ENCODE measurements at regions not wholly inside any gene's neighbourhood (a gene's known extent, or its start where the extent isn't known, plus 50 kb on each side); places are given as distances from the start of the nearest gene placed in this dataset.
"Not testable (repeated sequence)": the region's sequence is repeated elsewhere in the genome, so short reads cannot be mapped to it uniquely, and the experiment has no call there.

GRCh38 chr13:44679597-44679996, 103.5 kb upstream of the TSC22D1 start:
- DNase-seq (ENCODE audit: low read depth, low spot score) = no peak
- Histone ChIP-seq H3K9me3 (ENCODE audit: control insufficient read depth, insufficient read depth, low read length) (no peaks in the 10 kb centered on the region), H3K36me3 (ENCODE audit: control insufficient read depth, insufficient read depth, low read length) (no peaks in the 10 kb centered on the region), H3K4me1 (ENCODE audit: control insufficient read depth, insufficient read depth, low read length) (no peaks in the 10 kb centered on the region), H3K4me3 (ENCODE audit: low read length) (no peak overlapping the region), H3K27me3 (ENCODE audit: control insufficient read depth, insufficient read depth, low read length) (no peaks in the 10 kb centered on the region), H3K27ac (ENCODE audit: low read length) (no peak overlapping the region)
- WGBS (ENCODE audit: insufficient coverage, insufficient read length) = 100% methylated on average over 1 of the region's 4 CpGs

GRCh38 chr13:44678197-44678596, 102.1 kb upstream of the TSC22D1 start:
- H3K4me3 ChIP-seq (ENCODE audit: low read length) = no peak overlapping the region
- H3K27ac ChIP-seq (ENCODE audit: low read length) = no peak overlapping the region
- H3K4me1 ChIP-seq (ENCODE audit: control insufficient read depth, insufficient read depth, low read length) = no peaks in the 10 kb centered on the region
- no peaks in the 10 kb centered on the region for H3K36me3 ChIP-seq (ENCODE audit: control insufficient read depth, insufficient read depth, low read length)
- DNase-seq (ENCODE audit: low read depth, low spot score) = no peak
- no peaks in the 10 kb centered on the region for H3K9me3 ChIP-seq (ENCODE audit: control insufficient read depth, insufficient read depth, low read length)
- H3K27me3 ChIP-seq (ENCODE audit: control insufficient read depth, insufficient read depth, low read length) = no peaks in the 10 kb centered on the region
- no CpG with 5 or more reads among the region's 6 CpGs for WGBS (ENCODE audit: insufficient coverage, insufficient read length)

GRCh38 chr13:44676534-44676933, 100.4 kb upstream of the TSC22D1 start:
- H3K27me3 ChIP-seq (ENCODE audit: control insufficient read depth, insufficient read depth, low read length) = no peaks in the 10 kb centered on the region
- H3K4me3 ChIP-seq (ENCODE audit: low read length) = no peak overlapping the region
- H3K27ac ChIP-seq (ENCODE audit: low read length) = no peak overlapping the region
- no peak for DNase-seq (ENCODE audit: low read depth, low spot score)
- H3K9me3 ChIP-seq (ENCODE audit: control insufficient read depth, insufficient read depth, low read length) = no peaks in the 10 kb centered on the region
- H3K36me3 ChIP-seq (ENCODE audit: control insufficient read depth, insufficient read depth, low read length) = no peaks in the 10 kb centered on the region
- no peaks in the 10 kb centered on the region for H3K4me1 ChIP-seq (ENCODE audit: control insufficient read depth, insufficient read depth, low read length)
- no CpG with 5 or more reads among the region's 3 CpGs for WGBS (ENCODE audit: insufficient coverage, insufficient read length)

- no CpG with 5 or more reads among the region's 4 CpGs for WGBS (ENCODE audit: insufficient coverage, insufficient read length)
- Histone ChIP-seq H3K9me3 (ENCODE audit: control insufficient read depth, insufficient read depth, low read length) (no peaks in the 10 kb centered on the region), H3K4me1 (ENCODE audit: control insufficient read depth, insufficient read depth, low read length) (0 out of 2 replicates have a peak, but pooled peaks cover under 1% of the 10 kb centered on the region), H3K4me3 (ENCODE audit: low read length) (no peak overlapping the region), H3K27ac (ENCODE audit: low read length) (no peak overlapping the region), H3K27me3 (ENCODE audit: control insufficient read depth, insufficient read depth, low read length) (no peaks in the 10 kb centered on the region), H3K36me3 (ENCODE audit: control insufficient read depth, insufficient read depth, low read length) (no peaks in the 10 kb centered on the region)
- no peak for DNase-seq (ENCODE audit: low read depth, low spot score)
These were observed 93.4 kb upstream of the TSC22D1 start for GRCh38 chr13:44669534-44669933.

- H3K4me1 ChIP-seq (ENCODE audit: control insufficient read depth, insufficient read depth, low read length) = 0 out of 2 replicates have a peak, but pooled peaks cover 2% of the 10 kb centered on the region
- H3K4me3 ChIP-seq (ENCODE audit: low read length) = no peak overlapping the region
- DNase-seq (ENCODE audit: low read depth, low spot score) = no peak
- WGBS (ENCODE audit: insufficient coverage, insufficient read length) = no CpG with 5 or more reads among the region's 2 CpGs
- no peaks in the 10 kb centered on the region for H3K27me3 ChIP-seq (ENCODE audit: control insufficient read depth, insufficient read depth, low read length)
- H3K27ac ChIP-seq (ENCODE audit: low read length) = no peak overlapping the region
- no peaks in the 10 kb centered on the region for H3K36me3 ChIP-seq (ENCODE audit: control insufficient read depth, insufficient read depth, low read length)
- H3K9me3 ChIP-seq (ENCODE audit: control insufficient read depth, insufficient read depth, low read length) = no peaks in the 10 kb centered on the region
These were observed 92.6 kb upstream of the TSC22D1 start for GRCh38 chr13:44668688-44669087.

DNA sequence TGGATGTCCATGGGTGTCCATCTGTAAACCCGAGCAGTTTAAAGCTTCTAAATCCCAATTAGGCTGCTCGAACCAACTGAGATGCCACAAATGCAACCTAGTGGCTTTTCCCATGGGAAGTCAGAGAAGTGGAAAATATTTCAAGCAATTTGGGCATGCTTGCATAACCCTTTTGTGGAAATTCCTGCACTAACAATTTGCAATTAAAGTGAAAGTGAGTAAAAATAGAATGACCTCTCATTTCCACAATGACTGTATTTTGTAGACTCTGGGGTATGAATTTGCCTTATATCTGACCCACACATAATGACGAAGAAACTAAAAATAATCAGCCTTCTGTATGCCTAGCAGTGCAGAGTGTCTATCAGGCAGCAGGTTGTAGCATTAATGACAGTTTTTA, 91.8 kb upstream of the TSC22D1 start:
- DNase-seq (ENCODE audit: low read depth, low spot score) = no peak
- H3K27me3 ChIP-seq (ENCODE audit: control insufficient read depth, insufficient read depth, low read length) = no peaks in the 10 kb centered on the region
- 0 out of 2 replicates have a peak, but pooled peaks cover 2% of the 10 kb centered on the region for H3K4me1 ChIP-seq (ENCODE audit: control insufficient read depth, insufficient read depth, low read length)
- no peak overlapping the region for H3K4me3 ChIP-seq (ENCODE audit: low read length)
- no CpG with 5 or more reads among the region's 3 CpGs for WGBS (ENCODE audit: insufficient coverage, insufficient read length)
- no peaks in the 10 kb centered on the region for H3K9me3 ChIP-seq (ENCODE audit: control insufficient read depth, insufficient read depth, low read length)
- no peaks in the 10 kb centered on the region for H3K36me3 ChIP-seq (ENCODE audit: control insufficient read depth, insufficient read depth, low read length)
- H3K27ac ChIP-seq (ENCODE audit: low read length) = no peak overlapping the region

DNA sequence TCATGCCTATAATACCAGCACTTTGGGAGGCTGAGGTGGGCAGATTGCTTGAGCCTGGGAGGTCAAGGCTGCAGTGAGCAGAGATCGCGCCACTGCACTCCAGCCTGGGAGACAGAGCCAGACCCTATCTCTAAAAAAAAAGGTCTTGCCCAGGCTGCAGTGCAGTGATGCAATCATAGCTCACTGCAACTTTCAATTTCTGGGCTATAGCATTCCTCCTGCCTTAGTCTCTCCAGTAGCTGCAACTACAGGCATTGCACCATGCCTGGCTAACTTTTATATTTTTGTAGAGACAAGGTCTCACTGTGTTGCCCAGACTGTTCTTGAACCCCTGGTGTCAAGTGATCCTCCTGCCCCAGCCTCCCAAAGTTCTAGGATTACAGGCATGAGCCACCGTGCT, 90.4 kb upstream of the TSC22D1 start:
- not testable (repeated sequence) for H3K4me1 ChIP-seq (ENCODE audit: control insufficient read depth, insufficient read depth, low read length); H3K27me3 ChIP-seq (ENCODE audit: control insufficient read depth, insufficient read depth, low read length); H3K9me3 ChIP-seq (ENCODE audit: control insufficient read depth, insufficient read depth, low read length); H3K4me3 ChIP-seq (ENCODE audit: low read length); H3K36me3 ChIP-seq (ENCODE audit: control insufficient read depth, insufficient read depth, low read length); DNase-seq (ENCODE audit: low read depth, low spot score); H3K27ac ChIP-seq (ENCODE audit: low read length)
- no CpG with 5 or more reads among the region's 3 CpGs for WGBS (ENCODE audit: insufficient coverage, insufficient read length)

DNA sequence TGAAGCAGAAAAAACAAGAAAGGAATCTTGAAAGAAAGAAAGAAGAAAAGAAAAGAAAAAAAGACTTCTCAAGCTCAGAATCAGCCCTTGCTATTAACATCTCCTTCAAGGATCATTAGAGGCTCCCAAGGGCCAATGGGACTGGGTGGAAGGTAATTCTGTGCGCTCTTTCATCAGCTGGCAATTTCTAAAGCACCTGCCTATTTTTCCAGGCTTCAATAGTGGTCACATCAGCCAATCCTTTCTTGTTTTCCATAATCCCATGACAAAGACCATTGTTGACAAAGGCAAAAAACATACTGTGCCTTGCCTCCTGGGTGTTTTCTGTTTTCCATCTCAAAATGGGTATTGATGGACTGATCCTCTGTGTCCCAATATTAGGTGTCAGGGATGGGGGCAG, 88.2 kb upstream of the TSC22D1 start:
- WGBS (ENCODE audit: insufficient coverage, insufficient read length) = no CpG with 5 or more reads among the region's 1 CpG
- H3K27ac ChIP-seq (ENCODE audit: low read length) = no peak overlapping the region
- no peak for DNase-seq (ENCODE audit: low read depth, low spot score)

DNA sequence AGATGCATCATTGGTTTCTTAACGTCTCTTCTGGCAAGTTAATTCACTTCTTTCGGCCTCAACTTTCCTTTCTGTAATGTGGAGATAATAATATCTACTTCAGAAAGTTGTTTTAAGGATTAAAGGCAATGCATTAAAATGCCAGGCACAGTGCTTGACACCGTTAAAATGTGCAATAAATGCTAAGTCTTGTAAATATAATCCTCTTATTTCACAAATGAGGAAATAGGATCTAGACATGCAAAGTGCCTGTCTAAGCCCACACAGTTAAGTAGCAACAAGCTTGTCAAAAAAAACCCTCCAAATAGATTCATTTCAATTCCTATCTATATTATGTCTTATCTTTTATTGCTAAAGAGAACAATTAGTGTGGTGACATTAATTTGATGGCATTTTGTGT, 86.4 kb upstream of the TSC22D1 start:
- DNase-seq (ENCODE audit: low read depth, low spot score) = no peak
- H3K36me3 ChIP-seq (ENCODE audit: control insufficient read depth, insufficient read depth, low read length) = no peaks in the 10 kb centered on the region
- no peak overlapping the region for H3K27ac ChIP-seq (ENCODE audit: low read length)
- no peak overlapping the region for H3K4me3 ChIP-seq (ENCODE audit: low read length)
- H3K4me1 ChIP-seq (ENCODE audit: control insufficient read depth, insufficient read depth, low read length) = 0 out of 2 replicates have a peak, but pooled peaks cover 2% of the 10 kb centered on the region
- no peaks in the 10 kb centered on the region for H3K27me3 ChIP-seq (ENCODE audit: control insufficient read depth, insufficient read depth, low read length)
- H3K9me3 ChIP-seq (ENCODE audit: control insufficient read depth, insufficient read depth, low read length) = no peaks in the 10 kb centered on the region
- WGBS (ENCODE audit: insufficient coverage, insufficient read length) = no CpG with 5 or more reads among the region's 3 CpGs

More for the DNA sequence above, 88.2 kb upstream of the TSC22D1 start:
- Histone ChIP-seq H3K9me3 (ENCODE audit: control insufficient read depth, insufficient read depth, low read length) (no peaks in the 10 kb centered on the region), H3K27me3 (ENCODE audit: control insufficient read depth, insufficient read depth, low read length) (no peaks in the 10 kb centered on the region), H3K4me1 (ENCODE audit: control insufficient read depth, insufficient read depth, low read length) (0 out of 2 replicates have a peak, but pooled peaks cover 2% of the 10 kb centered on the region), H3K4me3 (ENCODE audit: low read length) (no peak overlapping the region), H3K36me3 (ENCODE audit: control insufficient read depth, insufficient read depth, low read length) (no peaks in the 10 kb centered on the region)

GRCh38 chr13:44661936-44662335, 85.8 kb upstream of the TSC22D1 start:
- WGBS (ENCODE audit: insufficient coverage, insufficient read length) = no CpG with 5 or more reads among the region's 3 CpGs
- Histone ChIP-seq H3K27me3 (ENCODE audit: control insufficient read depth, insufficient read depth, low read length) (no peaks in the 10 kb centered on the region), H3K4me3 (ENCODE audit: low read length) (no peak overlapping the region), H3K27ac (ENCODE audit: low read length) (no peak overlapping the region), H3K36me3 (ENCODE audit: control insufficient read depth, insufficient read depth, low read length) (no peaks in the 10 kb centered on the region), H3K9me3 (ENCODE audit: control insufficient read depth, insufficient read depth, low read length) (no peaks in the 10 kb centered on the region), H3K4me1 (ENCODE audit: control insufficient read depth, insufficient read depth, low read length) (0 out of 2 replicates have a peak, but pooled peaks cover 2% of the 10 kb centered on the region)
- DNase-seq (ENCODE audit: low read depth, low spot score) = no peak

DNA sequence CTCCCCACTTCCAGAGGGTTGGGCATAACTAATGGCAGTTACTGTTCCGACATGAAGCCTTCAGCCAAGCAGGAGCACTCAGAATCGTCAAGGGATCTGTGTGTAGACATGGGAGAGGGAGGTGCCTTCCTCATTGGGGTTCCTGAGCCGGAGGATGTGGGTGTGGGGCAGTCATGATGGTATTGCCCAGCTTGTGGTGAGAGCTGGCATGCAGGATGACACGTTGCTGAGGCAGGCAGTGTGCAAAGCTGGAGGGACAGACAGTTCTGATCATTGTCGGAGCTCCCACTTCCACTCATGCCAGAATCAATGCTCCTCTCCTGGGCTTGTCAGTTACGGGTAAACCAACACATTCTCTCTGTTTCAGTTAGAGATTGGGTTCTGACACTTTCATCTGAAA, 83.9 kb upstream of the TSC22D1 start:
- Histone ChIP-seq H3K9me3 (ENCODE audit: control insufficient read depth, insufficient read depth, low read length) (no peaks in the 10 kb centered on the region), H3K27me3 (ENCODE audit: control insufficient read depth, insufficient read depth, low read length) (no peaks in the 10 kb centered on the region), H3K4me1 (ENCODE audit: control insufficient read depth, insufficient read depth, low read length) (0 out of 2 replicates have a peak, but pooled peaks cover 2% of the 10 kb centered on the region), H3K27ac (ENCODE audit: low read length) (no peak overlapping the region), H3K36me3 (ENCODE audit: control insufficient read depth, insufficient read depth, low read length) (no peaks in the 10 kb centered on the region), H3K4me3 (ENCODE audit: low read length) (no peak overlapping the region)
- DNase-seq (ENCODE audit: low read depth, low spot score) = no peak
- no CpG with 5 or more reads among the region's 6 CpGs for WGBS (ENCODE audit: insufficient coverage, insufficient read length)
